GOT3 (cell line): ENCODE measurements at regions not wholly inside any gene's neighbourhood (a gene's known extent, or its start where the extent isn't known, plus 50 kb on each side); places are given as distances from the start of the nearest gene placed in this dataset.

Experiments used
- DNase-seq: peaks from one replicate; lab custom pipeline; 2025; ENCODE audit warnings: mixed read lengths; lab: John Stamatoyannopoulos, UW

- no peak for DNase-seq
These were observed 240.5 kb upstream of the DAAM1 start for GRCh38 chr14:58947814-58948445.

- DNase-seq = no peak
These were observed 237.9 kb upstream of the DAAM1 start for GRCh38 chr14:58950555-58950954.

GRCh38 chr14:58951143-58951542 lies 237.3 kb upstream of the DAAM1 start:
- DNase-seq = no peak

- no peak for DNase-seq
These were observed 234.4 kb upstream of the DAAM1 start for GRCh38 chr14:58954052-58954451.

GRCh38 chr14:58954901-58955861 lies 233.3 kb upstream of the DAAM1 start:
- no peak for DNase-seq

- no peak for DNase-seq
These were observed 227.3 kb upstream of the DAAM1 start for GRCh38 chr14:58961045-58961731.

GRCh38 chr14:58963873-58964597 lies 224.4 kb upstream of the DAAM1 start:
- no peak for DNase-seq

GRCh38 chr14:58964598-58964928 lies 223.9 kb upstream of the DAAM1 start:
- no peak for DNase-seq

- DNase-seq = no peak
These were observed 222.9 kb upstream of the DAAM1 start for GRCh38 chr14:58965601-58966000.

- DNase-seq = no peak
These were observed 221.5 kb upstream of the DAAM1 start for GRCh38 chr14:58966997-58967396.

GRCh38 chr14:58969951-58970751 lies 218.3 kb upstream of the DAAM1 start:
- no peak for DNase-seq

- no peak for DNase-seq
These were observed 216.0 kb upstream of the DAAM1 start for GRCh38 chr14:58972233-58973017.

GRCh38 chr14:58977366-58977765 lies 211.1 kb upstream of the DAAM1 start:
- DNase-seq = no peak

GRCh38 chr14:58978343-58978742 lies 210.1 kb upstream of the DAAM1 start:
- no peak for DNase-seq

- no peak for DNase-seq
These were observed 209.1 kb upstream of the DAAM1 start for GRCh38 chr14:58979325-58979724.

GRCh38 chr14:58981840-58982239 lies 206.6 kb upstream of the DAAM1 start:
- no peak for DNase-seq

GRCh38 chr14:58985786-58986185 lies 202.7 kb upstream of the DAAM1 start:
- DNase-seq = no peak

- no peak for DNase-seq
These were observed 200.9 kb upstream of the DAAM1 start for GRCh38 chr14:58987591-58987990.

GRCh38 chr14:58992935-58993334 lies 195.5 kb upstream of the DAAM1 start:
- no peak for DNase-seq

GRCh38 chr14:58994130-58994529 lies 194.3 kb upstream of the DAAM1 start:
- no peak for DNase-seq

GRCh38 chr14:59004012-59004411 lies 184.5 kb upstream of the DAAM1 start:
- DNase-seq = no peak
